Fibroblast of lung (primary cell): ENCODE measurements at regions not wholly inside any gene's neighbourhood (a gene's known extent, or its start where the extent isn't known, plus 50 kb on each side); places are given as distances from the start of the nearest gene placed in this dataset.
A peak's percentile ranks its signal among the peaks of the same experiment; 100 is the strongest.

ENCODE experiments used
- DNase-seq, 2 donors: peaks; one replicate each; pipeline versions ENCODE4 v3.0.0 to v3.0.0-alpha.2; 2010; ENCODE audit warnings: low read depth in 2 of 2
- H2AFZ ChIP-seq: 2 replicates; pipeline ENCODE4 v1.5.1; 2012; ENCODE audit warnings: low read length, control low read depth, inconsistent platforms
- H3K27ac ChIP-seq: 2 replicates; pipeline ENCODE4 v1.5.1; 2011; ENCODE audit warnings: low read length, control low read depth; ENCODE audit not compliant: insufficient read depth
- H3K27me3 ChIP-seq: 2 replicates; pipeline ENCODE4 v1.5.1; 2011; ENCODE audit warnings: mild to moderate bottlenecking, low read length; ENCODE audit not compliant: control insufficient read depth, insufficient read depth
- H3K36me3 ChIP-seq: 2 replicates; pipeline ENCODE4 v1.5.1; 2011; ENCODE audit warnings: low read length; ENCODE audit not compliant: control insufficient read depth, insufficient read depth
- H3K4me1 ChIP-seq: 2 replicates; pipeline ENCODE4 v1.5.1; 2011; ENCODE audit warnings: low read length; ENCODE audit not compliant: control insufficient read depth, insufficient read depth; ENCODE audit errors: extremely low read depth
- H3K4me2 ChIP-seq: 2 replicates; pipeline ENCODE4 v1.5.1; 2011; ENCODE audit warnings: low read length, control low read depth; ENCODE audit not compliant: insufficient read depth; ENCODE audit errors: extremely low read depth
- H3K4me3 ChIP-seq, 4 experiments: fragments of 200-600 bp in 1 of 4; sonication (generic) in 1 of 4; replicated peaks in 1 of 4; 2 replicates each; pipeline ENCODE4 v1.5.1; 2011 to 2016; ENCODE audit warnings: low read length in 4 of 4, low read depth in 3 of 4, mild to moderate bottlenecking in 3 of 4, control low read depth in 2 of 4, inconsistent platforms in 1 of 4, mixed read lengths in 1 of 4; ENCODE audit not compliant: insufficient read depth in 1 of 4; ENCODE audit errors: control extremely low read depth in 1 of 4
- H3K79me2 ChIP-seq: 2 replicates; pipeline ENCODE4 v1.5.1; 2012; ENCODE audit warnings: mild to moderate bottlenecking, low read length, inconsistent platforms; ENCODE audit not compliant: control insufficient read depth, insufficient read depth
- H3K9ac ChIP-seq: 2 replicates; pipeline ENCODE4 v1.5.1; 2011; ENCODE audit warnings: mild to moderate bottlenecking, low read length, control low read depth; ENCODE audit not compliant: insufficient read depth
- H3K9me3 ChIP-seq: 2 replicates; pipeline ENCODE4 v1.5.1; 2012; ENCODE audit warnings: low read depth, low read length; ENCODE audit not compliant: control insufficient read depth, insufficient read depth
- H4K20me1 ChIP-seq: 2 replicates; pipeline ENCODE4 v1.5.1; 2011; ENCODE audit warnings: low read length; ENCODE audit not compliant: control insufficient read depth, insufficient read depth; ENCODE audit errors: extremely low read depth
- EZH2 ChIP-seq: IDR thresholded peaks from 2 replicates; pipeline ENCODE4 v1.5.1; 2012; ENCODE audit warnings: low read length, control low read depth, mild to moderate bottlenecking; ENCODE audit errors: missing control alignments
- TF ChIP-seq, protein P1 (sequence below), 2 donors: IDR thresholded peaks in 1 of 2; conservative IDR thresholded peaks in 1 of 2; 1 replicate in 1 of 2; 2 replicates in 1 of 2; pipeline ENCODE4 v1.5.1; 2011 to 2012; ENCODE audit warnings: low read length in 2 of 2, control low read depth in 1 of 2, inconsistent platforms in 1 of 2, low read depth in 1 of 2, mild to moderate bottlenecking in 1 of 2

GRCh38 chr10:31145986-31146385 lies 114.3 kb upstream of the ZNF438 start:
- Histone ChIP-seq H3K4me2 (peak overlapping the region; percentile 9), H3K27me3 (no peaks in the 10 kb centered on the region), H3K36me3 (no peaks in the 10 kb centered on the region), H3K9me3 (no peaks in the 10 kb centered on the region), H3K79me2 (no peaks in the 10 kb centered on the region), H4K20me1 (no peaks in the 10 kb centered on the region), H2AFZ (no peak overlapping the region), H3K4me3 (no peak overlapping the region), H3K9ac (no peak overlapping the region), H3K4me1 (peaks cover 14% of the 10 kb centered on the region), H3K27ac (peak overlapping the region; percentile 68)
- DNase-seq: no peak
- TF ChIP-seq EZH2: no peak
- TF ChIP-seq, protein P1, sequence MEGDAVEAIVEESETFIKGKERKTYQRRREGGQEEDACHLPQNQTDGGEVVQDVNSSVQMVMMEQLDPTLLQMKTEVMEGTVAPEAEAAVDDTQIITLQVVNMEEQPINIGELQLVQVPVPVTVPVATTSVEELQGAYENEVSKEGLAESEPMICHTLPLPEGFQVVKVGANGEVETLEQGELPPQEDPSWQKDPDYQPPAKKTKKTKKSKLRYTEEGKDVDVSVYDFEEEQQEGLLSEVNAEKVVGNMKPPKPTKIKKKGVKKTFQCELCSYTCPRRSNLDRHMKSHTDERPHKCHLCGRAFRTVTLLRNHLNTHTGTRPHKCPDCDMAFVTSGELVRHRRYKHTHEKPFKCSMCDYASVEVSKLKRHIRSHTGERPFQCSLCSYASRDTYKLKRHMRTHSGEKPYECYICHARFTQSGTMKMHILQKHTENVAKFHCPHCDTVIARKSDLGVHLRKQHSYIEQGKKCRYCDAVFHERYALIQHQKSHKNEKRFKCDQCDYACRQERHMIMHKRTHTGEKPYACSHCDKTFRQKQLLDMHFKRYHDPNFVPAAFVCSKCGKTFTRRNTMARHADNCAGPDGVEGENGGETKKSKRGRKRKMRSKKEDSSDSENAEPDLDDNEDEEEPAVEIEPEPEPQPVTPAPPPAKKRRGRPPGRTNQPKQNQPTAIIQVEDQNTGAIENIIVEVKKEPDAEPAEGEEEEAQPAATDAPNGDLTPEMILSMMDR (conservative IDR thresholded peaks at IDR 0.05 in 1 of 2, IDR thresholded peaks at IDR 0.05 in 1 of 2; ENCODE audit: low read depth in 1 of 2, low read length in 2 of 2): no peak

DNA sequence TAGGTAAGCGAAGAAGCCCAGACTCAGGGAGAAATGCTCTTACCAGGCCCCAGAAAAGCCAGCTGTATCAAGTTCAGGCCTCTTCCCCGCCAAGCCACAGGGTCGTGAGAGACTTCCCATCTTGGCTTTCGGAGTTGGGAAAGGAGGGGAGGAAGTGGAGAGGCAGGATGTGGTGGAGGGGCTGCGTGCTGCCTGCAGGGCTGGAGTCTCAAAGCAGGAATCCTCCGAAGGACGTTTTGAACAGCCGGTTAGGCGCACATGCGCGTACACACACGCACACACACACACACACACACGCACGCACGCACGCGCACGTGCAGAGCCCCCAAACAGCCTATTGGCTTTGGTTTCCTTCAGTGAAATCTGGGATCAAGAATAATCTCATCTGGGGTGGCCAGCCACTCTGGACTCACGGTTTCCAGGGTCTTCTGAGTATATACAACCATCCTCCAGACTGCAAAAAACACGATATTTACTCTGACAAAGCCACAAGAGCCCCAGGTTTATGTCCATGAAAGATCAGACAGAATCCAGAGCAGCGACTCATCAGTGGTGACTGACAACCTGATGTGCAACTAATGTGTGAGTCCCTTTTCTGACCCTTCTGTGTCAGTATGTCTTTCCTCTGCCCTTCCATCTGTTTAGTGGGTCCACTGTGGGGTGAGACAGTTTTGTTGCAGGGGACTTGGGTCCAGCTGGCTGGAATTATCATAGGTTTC lies 115.0 kb upstream of the ZNF438 start:
- H3K79me2 ChIP-seq: no peaks in the 10 kb centered on the region
- H3K4me1 ChIP-seq: peaks cover 14% of the 10 kb centered on the region
- H3K9ac ChIP-seq: no peak overlapping the region
- TF ChIP-seq EZH2: no peak
- TF ChIP-seq, protein P1 (conservative IDR thresholded peaks at IDR 0.05 in 1 of 2, IDR thresholded peaks at IDR 0.05 in 1 of 2; ENCODE audit: low read depth in 1 of 2, low read length in 2 of 2): no peak
- H2AFZ ChIP-seq: peak overlapping the region; percentile 27
- no peaks in the 10 kb centered on the region for H4K20me1 ChIP-seq
- peak overlapping the region; percentile 36 for H3K4me2 ChIP-seq
- H3K9me3 ChIP-seq: no peaks in the 10 kb centered on the region
- peak; percentile 77 to 88 for DNase-seq
- no peak overlapping the region for H3K4me3 ChIP-seq
- H3K27ac ChIP-seq: peak overlapping the region; percentile 68
- no peaks in the 10 kb centered on the region for H3K27me3 ChIP-seq
- H3K36me3 ChIP-seq: no peaks in the 10 kb centered on the region

- Histone ChIP-seq H3K4me1 (peaks cover 11% of the 10 kb centered on the region), H3K4me2 (peak overlapping the region; percentile 36), H3K27ac (peak overlapping the region; percentile 68), H3K79me2 (no peaks in the 10 kb centered on the region), H4K20me1 (no peaks in the 10 kb centered on the region), H3K9ac (no peak overlapping the region), H3K4me3 (no peak overlapping the region), H3K36me3 (no peaks in the 10 kb centered on the region), H3K9me3 (no peaks in the 10 kb centered on the region), H3K27me3 (no peaks in the 10 kb centered on the region), H2AFZ (no peak overlapping the region)
- TF ChIP-seq, protein P1 (conservative IDR thresholded peaks at IDR 0.05 in 1 of 2, IDR thresholded peaks at IDR 0.05 in 1 of 2; ENCODE audit: low read depth in 1 of 2, low read length in 2 of 2): no peak
- TF ChIP-seq EZH2: no peak
- peak; percentile 69 to 80 for DNase-seq
These were observed 115.5 kb upstream of the ZNF438 start for GRCh38 chr10:31147210-31147608.
